Gastrocnemius medialis (tissue), 4 donors: ENCODE measurements at regions not wholly inside any gene's neighbourhood (a gene's known extent, or its start where the extent isn't known, plus 50 kb on each side); places are given as distances from the start of the nearest gene placed in this dataset.

ENCODE experiments used
- ATAC-seq, 2 donors: fragments of 150-250 bp; one replicate each; pipeline ENCODE4 v1.9.1; 2016
- DNase-seq, 2 donors: peaks; one replicate each; pipeline ENCODE4 v3.0.0-alpha.2; 2019
- H3K27ac ChIP-seq, 4 donors: fragments of 200-600 bp; sonication (generic); 1 replicate in 1 of 4; 2 replicates in 3 of 4; pipeline ENCODE4 v1.5.1; 2016 to 2018; ENCODE audit warnings: mild to moderate bottlenecking in 2 of 4, moderate library complexity in 1 of 4
- H3K27me3 ChIP-seq, 3 donors: fragments of 200-600 bp; sonication (generic) in 2 of 3; 1 replicate in 1 of 3; 2 replicates in 2 of 3; pipeline versions ENCODE4 v1.5.1 to v1.6.0; 2016 to 2019; ENCODE audit warnings: mild to moderate bottlenecking in 1 of 3, moderate library complexity in 1 of 3
- H3K36me3 ChIP-seq, 2 donors: fragments of 200-600 bp; sonication (generic) in 1 of 2; one replicate each; pipeline ENCODE4 v1.5.1; 2017 to 2018
- H3K4me1 ChIP-seq, 2 donors: fragments of 200-600 bp; sonication (generic) in 1 of 2; one replicate each; pipeline ENCODE4 v1.5.1; 2016 to 2017; ENCODE audit warnings: mild to moderate bottlenecking in 2 of 2
- H3K4me3 ChIP-seq, 4 donors: fragments of 200-600 bp; sonication (generic) in 3 of 4; 1 replicate in 1 of 4; 2 replicates in 3 of 4; pipeline ENCODE4 v1.5.1; 2016 to 2019; ENCODE audit warnings: mild to moderate bottlenecking in 2 of 4
- H3K9me3 ChIP-seq, 3 donors: fragments of 200-600 bp; sonication (generic) in 2 of 3; 1 replicate in 1 of 3; 2 replicates in 2 of 3; pipeline ENCODE4 v1.5.1; 2016 to 2019
- POLR2A ChIP-seq, 2 donors: fragments of 450-650 bp; IDR thresholded peaks; one replicate each; pipeline ENCODE4 v1.6.1; 2017; ENCODE audit warnings: antibody characterized with exemption in 2 of 2, mild to moderate bottlenecking in 2 of 2, moderate library complexity in 2 of 2
- in situ Hi-C, 4 donors: fragments of 200-750 bp; cut with MboI; loops; one replicate each; pipeline versions ENCODE4 v1.15.0 to v1.8.0; 2017; ENCODE audit warnings: low sequenced_read_pairs in 4 of 4
- intact Hi-C: fragments of 100-400 bp; cut with DNase I; formaldehyde crosslinking; loops from one replicate; pipeline ENCODE4 v1.15.1; 2023; ENCODE audit warnings: low total_unique reads
- TF ChIP-seq, protein P1 (sequence below), 5 experiments: fragments of 450-650 bp in 3 of 5; fragments of 200-600 bp in 2 of 5; sonication (generic) in 2 of 5; IDR thresholded peaks in 4 of 5; conservative IDR thresholded peaks in 1 of 5; 1 replicate in 4 of 5; 2 replicates in 1 of 5; pipeline ENCODE4 v1.5.1; 2016 to 2019; ENCODE audit warnings: antibody characterized with exemption in 5 of 5, mild to moderate bottlenecking in 3 of 5, moderate library complexity in 3 of 5

GRCh38 chr11:109729761-109730160, 307.8 kb downstream of the C11orf87 start:
- no peak overlapping the region for H3K27ac ChIP-seq
- TF ChIP-seq POLR2A (IDR thresholded peaks at IDR 0.05): no peak
- TF ChIP-seq, protein P1, sequence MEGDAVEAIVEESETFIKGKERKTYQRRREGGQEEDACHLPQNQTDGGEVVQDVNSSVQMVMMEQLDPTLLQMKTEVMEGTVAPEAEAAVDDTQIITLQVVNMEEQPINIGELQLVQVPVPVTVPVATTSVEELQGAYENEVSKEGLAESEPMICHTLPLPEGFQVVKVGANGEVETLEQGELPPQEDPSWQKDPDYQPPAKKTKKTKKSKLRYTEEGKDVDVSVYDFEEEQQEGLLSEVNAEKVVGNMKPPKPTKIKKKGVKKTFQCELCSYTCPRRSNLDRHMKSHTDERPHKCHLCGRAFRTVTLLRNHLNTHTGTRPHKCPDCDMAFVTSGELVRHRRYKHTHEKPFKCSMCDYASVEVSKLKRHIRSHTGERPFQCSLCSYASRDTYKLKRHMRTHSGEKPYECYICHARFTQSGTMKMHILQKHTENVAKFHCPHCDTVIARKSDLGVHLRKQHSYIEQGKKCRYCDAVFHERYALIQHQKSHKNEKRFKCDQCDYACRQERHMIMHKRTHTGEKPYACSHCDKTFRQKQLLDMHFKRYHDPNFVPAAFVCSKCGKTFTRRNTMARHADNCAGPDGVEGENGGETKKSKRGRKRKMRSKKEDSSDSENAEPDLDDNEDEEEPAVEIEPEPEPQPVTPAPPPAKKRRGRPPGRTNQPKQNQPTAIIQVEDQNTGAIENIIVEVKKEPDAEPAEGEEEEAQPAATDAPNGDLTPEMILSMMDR (IDR thresholded peaks at IDR 0.05 in 4 of 5, conservative IDR thresholded peaks at IDR 0.05 in 1 of 5): no peak
- in situ Hi-C loops (loop anchor here in 1 of 4 donors (10.0 kb wide), 1 partner anchor 55 kb away; no protein-coding TSS in a partner anchor), intact Hi-C loops (no loop called here)
- ATAC-seq (no peak), DNase-seq (no peak)
- H3K9me3 ChIP-seq: no peaks in the 10 kb centered on the region
- H3K4me3 ChIP-seq: no peak overlapping the region
- no peaks in the 10 kb centered on the region for H3K36me3 ChIP-seq
- no peaks in the 10 kb centered on the region for H3K4me1 ChIP-seq
- no peaks in the 10 kb centered on the region for H3K27me3 ChIP-seq

DNA sequence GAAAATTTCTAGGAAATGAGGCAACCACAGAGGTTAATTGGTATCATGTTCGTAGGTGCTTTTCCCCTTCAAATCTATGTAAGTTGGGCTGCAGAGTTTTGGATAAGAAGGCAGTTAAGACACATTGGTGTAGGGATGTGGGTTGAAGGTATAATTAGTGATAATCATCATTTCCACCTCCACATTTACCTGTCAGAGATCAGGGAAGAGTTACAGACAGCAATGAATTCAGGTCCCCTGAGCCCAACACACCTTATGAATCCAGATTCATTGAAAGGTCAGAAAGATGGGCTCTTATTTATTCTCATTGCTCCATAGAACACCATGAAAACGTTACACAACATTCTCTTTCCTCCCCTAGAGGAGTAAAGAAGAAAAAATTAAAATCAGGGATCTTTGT, 308.7 kb downstream of the C11orf87 start:
- ATAC-seq: no peak
- no peak overlapping the region for H3K27ac ChIP-seq
- H3K9me3 ChIP-seq: no peaks in the 10 kb centered on the region
- no peaks in the 10 kb centered on the region for H3K4me1 ChIP-seq
- no peaks in the 10 kb centered on the region for H3K27me3 ChIP-seq
- no peaks in the 10 kb centered on the region for H3K36me3 ChIP-seq
- DNase-seq: no peak
- no peak overlapping the region for H3K4me3 ChIP-seq
- no peak for TF ChIP-seq POLR2A (IDR thresholded peaks at IDR 0.05)
- TF ChIP-seq, protein P1 (IDR thresholded peaks at IDR 0.05 in 4 of 5, conservative IDR thresholded peaks at IDR 0.05 in 1 of 5): no peak
- in situ Hi-C loops (loop anchor here in 1 of 4 donors (10.0 kb wide), 1 partner anchor 56 kb away; no protein-coding TSS in a partner anchor), intact Hi-C loops (no loop called here)

DNA sequence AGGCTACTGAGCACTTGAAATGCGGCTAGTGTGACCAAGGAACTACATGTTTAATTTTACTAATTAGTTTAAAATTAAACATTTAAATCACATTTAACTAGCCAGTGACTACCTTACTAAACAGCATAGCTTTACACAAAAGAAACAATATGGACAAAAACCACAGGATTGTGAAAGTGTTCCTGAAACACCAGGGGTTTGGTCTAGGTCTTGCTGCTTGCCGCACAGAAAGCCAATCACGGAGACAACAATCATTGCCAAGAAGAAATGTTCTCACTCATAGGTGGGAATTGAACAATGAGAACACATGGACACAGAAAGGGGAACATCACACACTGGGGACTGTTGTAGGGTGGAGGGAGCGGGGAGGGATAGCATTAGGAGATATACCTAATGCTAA, 309.5 kb downstream of the C11orf87 start:
- intact Hi-C loops (no loop called here), in situ Hi-C loops (loop anchor here in 1 of 4 donors (10.0 kb wide), 1 partner anchor 57 kb away; no protein-coding TSS in a partner anchor)
- Histone ChIP-seq H3K36me3 (no peaks in the 10 kb centered on the region), H3K4me3 (no peak overlapping the region), H3K9me3 (no peaks in the 10 kb centered on the region), H3K27ac (no peak overlapping the region), H3K27me3 (no peaks in the 10 kb centered on the region), H3K4me1 (no peaks in the 10 kb centered on the region)
- TF ChIP-seq POLR2A (IDR thresholded peaks at IDR 0.05): no peak
- TF ChIP-seq, protein P1 (IDR thresholded peaks at IDR 0.05 in 4 of 5, conservative IDR thresholded peaks at IDR 0.05 in 1 of 5): no peak
- DNase-seq (no peak), ATAC-seq (no peak)

GRCh38 chr11:109733245-109733644, 311.3 kb downstream of the C11orf87 start:
- H3K4me3 ChIP-seq: no peak overlapping the region
- TF ChIP-seq, protein P1 (IDR thresholded peaks at IDR 0.05 in 4 of 5, conservative IDR thresholded peaks at IDR 0.05 in 1 of 5): no peak
- no peak for TF ChIP-seq POLR2A (IDR thresholded peaks at IDR 0.05)
- intact Hi-C loops: no loop called here
- H3K27me3 ChIP-seq: no peaks in the 10 kb centered on the region
- H3K9me3 ChIP-seq: no peaks in the 10 kb centered on the region
- no peaks in the 10 kb centered on the region for H3K4me1 ChIP-seq
- H3K36me3 ChIP-seq: no peaks in the 10 kb centered on the region
- H3K27ac ChIP-seq: no peak overlapping the region
- DNase-seq (no peak), ATAC-seq (no peak)
- in situ Hi-C loops: loop anchor here in 1 of 4 donors (10.0 kb wide), 1 partner anchor 58 kb away; no protein-coding TSS in a partner anchor

DNA sequence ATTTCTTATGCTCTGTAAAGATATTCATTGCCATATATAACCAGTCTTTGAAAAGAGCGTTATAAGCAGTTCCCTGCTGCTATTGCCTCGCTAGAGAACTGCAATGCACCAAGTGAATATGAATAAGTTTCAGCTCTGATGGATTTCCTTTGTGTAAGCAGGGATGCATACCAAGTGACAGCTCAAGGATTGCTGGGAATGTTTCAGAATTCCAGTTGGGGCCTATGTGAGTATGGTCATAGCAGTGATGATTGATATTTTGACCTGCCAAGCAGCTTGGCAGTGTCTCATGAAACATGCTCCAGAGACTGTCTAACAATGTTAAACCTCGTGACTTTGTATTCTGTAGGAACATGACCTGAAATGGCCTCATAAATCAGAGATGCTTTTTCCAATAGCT, 312.6 kb downstream of the C11orf87 start:
- intact Hi-C loops (no loop called here), in situ Hi-C loops (loop anchor here in 1 of 4 donors (10.0 kb wide), 1 partner anchor 60 kb away; no protein-coding TSS in a partner anchor)
- H3K4me3 ChIP-seq: no peak overlapping the region
- TF ChIP-seq, protein P1 (IDR thresholded peaks at IDR 0.05 in 4 of 5, conservative IDR thresholded peaks at IDR 0.05 in 1 of 5): no peak
- TF ChIP-seq POLR2A (IDR thresholded peaks at IDR 0.05): no peak
- no peaks in the 10 kb centered on the region for H3K4me1 ChIP-seq
- no peaks in the 10 kb centered on the region for H3K36me3 ChIP-seq
- no peak overlapping the region for H3K27ac ChIP-seq
- no peak for ATAC-seq
- DNase-seq: no peak
- H3K27me3 ChIP-seq: no peaks in the 10 kb centered on the region
- H3K9me3 ChIP-seq: no peaks in the 10 kb centered on the region
